Common myeloid progenitor, CD34-positive (primary cell): ENCODE measurements at regions not wholly inside any gene's neighbourhood (a gene's known extent, or its start where the extent isn't known, plus 50 kb on each side); places are given as distances from the start of the nearest gene placed in this dataset.
A peak's percentile ranks its signal among the peaks of the same experiment; 100 is the strongest.
"Not testable (repeated sequence)": the region's sequence is repeated elsewhere in the genome, so short reads cannot be mapped to it uniquely, and the experiment has no call there.

Experiments
- CTCF ChIA-PET: fragments of 350-600 bp; sonication (Branson Sonifier 250); formaldehyde crosslinking; loops from one replicate; lab custom pipeline; 2021; ENCODE audit warnings: antibody characterized with exemption; lab: Charles Lee
- POLR2A ChIA-PET: fragments of 350-600 bp; sonication (Branson Sonifier 250); formaldehyde crosslinking; loops from one replicate; lab custom pipeline; 2021; ENCODE audit warnings: antibody characterized with exemption; lab: Charles Lee
- DNase-seq, 3 donors: peaks; one replicate each; pipeline versions ENCODE4 v3.0.0 to v3.0.0-alpha.2; 2013
- H3K27ac ChIP-seq, 2 experiments: 1 replicate in 1 of 2; 2 replicates in 1 of 2; pipeline ENCODE4 v1.7.0; 2013; ENCODE audit warnings: inconsistent platforms in 2 of 2, low read length in 2 of 2, mild to moderate bottlenecking in 2 of 2, low read depth in 1 of 2, moderate library complexity in 1 of 2; ENCODE audit not compliant: severe bottlenecking in 2 of 2, insufficient read depth in 1 of 2, poor library complexity in 1 of 2
- H3K27me3 ChIP-seq, 5 experiments: replicated peaks in 2 of 5; 1 replicate in 3 of 5; 2 replicates in 2 of 5; pipeline versions ENCODE4 v1.6.1 to v1.7.0; 2013; ENCODE audit warnings: low read length in 4 of 5, mild to moderate bottlenecking in 2 of 5, moderate library complexity in 2 of 5, inconsistent platforms in 1 of 5; ENCODE audit not compliant: insufficient read depth in 5 of 5, control insufficient read depth in 4 of 5
- H3K36me3 ChIP-seq, 4 experiments: 1 replicate in 2 of 4; 2 replicates in 2 of 4; pipeline versions ENCODE4 v1.6.1 to v1.7.0; 2013; ENCODE audit warnings: low read length in 3 of 4, control low read depth in 1 of 4, mild to moderate bottlenecking in 1 of 4; ENCODE audit not compliant: control insufficient read depth in 4 of 4, insufficient read depth in 4 of 4
- H3K4me1 ChIP-seq, 4 experiments: 1 replicate in 3 of 4; 2 replicates in 1 of 4; pipeline versions ENCODE4 v1.6.1 to v1.7.1; 2013; ENCODE audit warnings: low read length in 3 of 4, mild to moderate bottlenecking in 3 of 4, control low read depth in 1 of 4, inconsistent platforms in 1 of 4, moderate library complexity in 1 of 4; ENCODE audit not compliant: control insufficient read depth in 4 of 4, insufficient read depth in 4 of 4; ENCODE audit errors: control extremely low read depth in 1 of 4
- H3K4me3 ChIP-seq, 7 experiments: 1 replicate in 4 of 7; 2 replicates in 3 of 7; pipeline versions ENCODE4 v1.5.1 to v1.7.0; 2013; ENCODE audit warnings: mild to moderate bottlenecking in 7 of 7, low read length in 6 of 7, moderate library complexity in 6 of 7, inconsistent platforms in 2 of 7, low read depth in 2 of 7, control low read depth in 1 of 7; ENCODE audit not compliant: insufficient read depth in 4 of 7, control insufficient read depth in 1 of 7; ENCODE audit errors: extremely low read depth in 1 of 7
- H3K9me3 ChIP-seq, 5 experiments: 1 replicate in 4 of 5; 2 replicates in 1 of 5; pipeline versions ENCODE4 v1.6.1 to v1.7.1; 2013; ENCODE audit warnings: low read length in 4 of 5, mild to moderate bottlenecking in 2 of 5, inconsistent platforms in 1 of 5, low read depth in 1 of 5, moderate library complexity in 1 of 5; ENCODE audit not compliant: control insufficient read depth in 4 of 5, insufficient read depth in 2 of 5; ENCODE audit errors: control extremely low read depth in 1 of 5
- WGBS: methylation state at CpG from one replicate; pipeline ENCODE4 v1.1.5; 2013; ENCODE audit not compliant: insufficient coverage; 5-methylcytosine and 5-hydroxymethylcytosine counted together

DNA sequence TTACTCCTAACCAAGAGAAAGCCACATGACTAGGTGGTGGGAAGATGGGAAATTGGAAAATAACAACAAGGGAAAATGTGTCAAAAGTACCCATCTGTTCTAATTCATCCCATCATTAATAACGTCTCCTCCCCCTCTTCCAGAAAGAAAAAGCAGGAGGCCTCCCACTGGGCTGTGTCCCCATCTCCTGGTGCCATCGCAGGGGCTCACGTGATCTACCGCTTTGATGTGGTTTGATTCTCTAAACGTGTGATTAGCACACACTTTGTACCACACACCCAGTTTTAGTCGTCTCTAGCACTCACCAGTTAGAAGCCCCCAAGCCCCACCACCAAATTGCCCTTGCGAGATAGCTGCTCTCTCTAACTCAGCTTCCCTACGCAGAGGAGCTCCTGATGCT, 353.6 kb downstream of the RRAGC start:
- no peak overlapping the region for H3K4me3 ChIP-seq
- ChIA-PET POLR2A (no interaction called here), CTCF (no interaction called here)
- no peaks in the 10 kb centered on the region for H3K4me1 ChIP-seq
- no peaks in the 10 kb centered on the region for H3K36me3 ChIP-seq
- no peaks in the 10 kb centered on the region for H3K9me3 ChIP-seq
- peaks cover 11 to 71% (median 13%) of the 10 kb centered on the region in 5 experiments for H3K27me3 ChIP-seq
- H3K27ac ChIP-seq, result no peak overlapping the region
- DNase-seq, result no peak
- 57% methylated on average over 5 of the region's 8 CpGs for WGBS

DNA sequence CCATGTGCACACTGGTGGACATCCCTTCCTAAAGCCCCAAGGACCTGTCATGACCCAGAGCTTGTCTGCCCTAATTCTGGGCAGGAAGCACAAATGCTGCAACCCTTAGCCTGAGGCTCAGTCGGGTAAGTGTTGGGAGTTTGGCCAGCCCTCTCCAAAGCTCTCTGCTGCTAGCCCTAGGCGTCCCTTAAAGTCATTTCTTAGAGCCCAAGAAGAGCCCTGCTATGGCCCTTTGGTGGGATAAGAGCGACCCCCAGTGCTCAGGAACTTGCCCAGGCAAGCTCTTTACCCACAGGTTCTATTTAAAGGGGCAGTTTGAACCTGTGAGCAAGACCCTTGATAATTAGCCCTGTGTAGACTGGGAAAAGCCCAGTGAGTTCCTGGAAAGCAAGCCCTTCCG, 356.8 kb downstream of the RRAGC start:
- CTCF ChIA-PET, result no interaction called here
- 48% methylated on average over 3 of the region's 4 CpGs for WGBS
- Histone ChIP-seq H3K4me3 (no peak overlapping the region), H3K4me1 (no peaks in the 10 kb centered on the region), H3K9me3 (no peaks in the 10 kb centered on the region), H3K36me3 (no peaks in the 10 kb centered on the region), H3K27ac (no peak overlapping the region), H3K27me3 (peaks cover 6 to 61% (median 15%) of the 10 kb centered on the region in 5 experiments)
- POLR2A ChIA-PET, result no interaction called here
- DNase-seq, result peak; percentile 12 to 24 (median 23)

DNA sequence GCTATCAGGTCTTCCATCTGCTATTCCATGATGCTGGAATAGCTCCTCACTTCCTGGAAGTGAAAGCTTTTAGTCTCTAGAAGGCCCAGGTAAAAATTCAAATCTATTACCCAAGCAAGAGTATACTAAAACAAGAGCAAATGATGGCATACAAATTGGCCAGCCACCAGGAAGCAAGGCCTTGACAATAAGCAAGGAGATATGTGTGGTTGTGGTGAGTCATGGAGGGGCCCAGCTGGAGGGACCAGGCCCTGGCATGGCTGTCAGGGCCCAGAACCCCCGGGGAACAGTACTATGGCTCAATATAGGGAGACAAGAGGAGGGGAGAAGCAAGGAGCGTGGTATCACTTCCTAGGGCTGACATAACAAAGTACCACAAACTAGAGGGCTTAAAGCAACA, 358.7 kb downstream of the RRAGC start:
- ChIA-PET POLR2A (no interaction called here), CTCF (no interaction called here)
- Histone ChIP-seq H3K4me1 (no peaks in the 10 kb centered on the region), H3K4me3 (no peak overlapping the region), H3K9me3 (no peaks in the 10 kb centered on the region), H3K27me3 (peaks cover 2 to 62% (median 12%) of the 10 kb centered on the region in 5 experiments), H3K36me3 (no peaks in the 10 kb centered on the region), H3K27ac (no peak overlapping the region)
- DNase-seq, result no peak
- 83% methylated on average over 1 of the region's 2 CpGs for WGBS

DNA sequence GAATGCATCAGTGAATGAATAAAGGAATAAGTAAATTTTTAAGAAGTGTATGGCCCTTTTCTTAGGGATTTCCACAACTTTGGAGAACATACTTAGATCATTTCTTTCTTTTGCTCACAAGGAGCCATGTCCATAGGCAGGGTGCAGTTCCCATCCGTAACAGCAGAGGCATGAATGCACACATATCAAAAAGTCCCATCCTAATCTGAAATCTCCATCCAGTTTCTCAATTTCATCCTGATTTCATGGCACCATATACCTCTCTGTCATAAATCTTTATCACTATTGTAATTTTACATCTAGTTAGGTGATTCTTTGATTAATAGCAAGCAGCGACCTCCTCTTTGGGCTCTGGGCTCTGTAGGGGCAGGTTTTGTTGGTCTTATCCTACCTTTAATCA, 359.2 kb downstream of the RRAGC start:
- ChIA-PET POLR2A (no interaction called here), CTCF (no interaction called here)
- H3K27me3 ChIP-seq, result peaks cover 2 to 58% (median 11%) of the 10 kb centered on the region in 5 experiments
- no peak overlapping the region for H3K27ac ChIP-seq
- H3K4me1 ChIP-seq, result no peaks in the 10 kb centered on the region
- WGBS, result 80% methylated on average over 1 of the region's 2 CpGs
- no peaks in the 10 kb centered on the region for H3K9me3 ChIP-seq
- no peaks in the 10 kb centered on the region for H3K36me3 ChIP-seq
- peak; percentile 6 to 17 (median 10) for DNase-seq
- no peak overlapping the region for H3K4me3 ChIP-seq

DNA sequence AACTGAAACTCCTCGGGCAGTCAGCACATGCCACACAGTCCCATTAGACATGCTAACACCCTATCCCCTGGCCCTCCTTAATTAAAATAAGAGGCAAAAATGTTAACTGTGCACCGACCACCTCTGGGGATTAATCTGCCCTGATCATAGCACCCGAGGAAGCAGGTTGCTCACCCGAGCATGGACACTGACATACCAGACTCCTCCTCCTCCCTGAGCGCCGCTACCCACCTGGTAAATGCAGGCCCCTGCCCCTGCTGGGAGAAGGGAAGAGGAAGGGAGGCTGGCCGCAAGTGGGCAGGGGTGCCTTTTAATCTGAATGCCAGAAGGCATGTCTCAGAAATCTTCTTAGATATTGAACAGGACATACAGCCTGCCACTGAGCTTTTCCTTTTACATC, 360.9 kb downstream of the RRAGC start:
- Histone ChIP-seq H3K4me1 (no peaks in the 10 kb centered on the region), H3K4me3 (no peak overlapping the region), H3K27me3 (peaks cover 2 to 50% (median 6%) of the 10 kb centered on the region in 5 experiments), H3K36me3 (no peaks in the 10 kb centered on the region), H3K27ac (no peak overlapping the region), H3K9me3 (no peaks in the 10 kb centered on the region)
- DNase-seq, result no peak
- WGBS, result 26% methylated on average over 4 of the region's 7 CpGs
- ChIA-PET POLR2A (no interaction called here), CTCF (interaction anchor here (1.0 kb wide), 1 partner anchor 8 kb away, joined by 7 read pairs; no protein-coding TSS in a partner anchor)

DNA sequence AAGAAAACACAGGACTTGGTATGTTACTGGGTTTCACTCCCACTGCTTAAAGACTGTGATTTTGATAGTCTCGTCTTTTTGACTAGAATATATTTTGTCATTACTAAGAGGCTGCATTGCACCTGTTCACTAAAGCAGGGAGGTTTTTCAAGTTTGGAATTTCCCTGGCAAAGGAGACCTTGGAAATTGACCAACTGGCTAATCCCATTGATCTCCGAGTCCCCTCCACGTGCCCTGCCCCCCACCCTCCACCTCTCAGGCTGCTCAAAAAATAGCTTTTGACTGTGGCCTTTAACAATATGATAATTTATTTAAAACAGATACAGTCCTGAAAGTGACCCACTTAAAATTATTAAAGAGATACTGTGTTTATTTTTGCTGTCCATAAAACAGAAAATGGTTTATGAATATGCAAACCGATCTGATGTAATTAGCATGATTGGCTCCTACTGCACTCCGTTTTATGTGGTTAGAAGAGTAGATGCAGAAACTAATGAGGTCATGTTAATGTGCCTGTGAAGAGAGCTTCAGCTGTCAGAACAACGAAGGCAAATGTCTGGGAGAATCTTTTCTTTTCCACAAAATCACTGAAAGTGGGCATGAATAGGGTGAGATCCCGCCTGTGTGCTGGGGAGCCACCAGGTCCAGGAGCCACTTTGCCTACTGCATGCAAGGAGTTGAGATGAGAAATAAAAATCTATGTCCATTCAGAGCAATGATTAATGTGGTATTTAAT, 361.5 kb downstream of the RRAGC start:
- Histone ChIP-seq H3K4me1 (no peaks in the 10 kb centered on the region), H3K27ac (no peak overlapping the region), H3K9me3 (no peaks in the 10 kb centered on the region), H3K4me3 (no peak overlapping the region), H3K27me3 (peaks cover 2 to 44% (median 6%) of the 10 kb centered on the region in 5 experiments), H3K36me3 (no peaks in the 10 kb centered on the region)
- CTCF ChIA-PET, result interaction anchor here (1.3 kb wide), 1 partner anchor 334 kb away, joined by 3 read pairs; no protein-coding TSS in a partner anchor
- no peak for DNase-seq
- POLR2A ChIA-PET, result no interaction called here
- WGBS, result 87% methylated on average over 4 of the region's 7 CpGs

DNA sequence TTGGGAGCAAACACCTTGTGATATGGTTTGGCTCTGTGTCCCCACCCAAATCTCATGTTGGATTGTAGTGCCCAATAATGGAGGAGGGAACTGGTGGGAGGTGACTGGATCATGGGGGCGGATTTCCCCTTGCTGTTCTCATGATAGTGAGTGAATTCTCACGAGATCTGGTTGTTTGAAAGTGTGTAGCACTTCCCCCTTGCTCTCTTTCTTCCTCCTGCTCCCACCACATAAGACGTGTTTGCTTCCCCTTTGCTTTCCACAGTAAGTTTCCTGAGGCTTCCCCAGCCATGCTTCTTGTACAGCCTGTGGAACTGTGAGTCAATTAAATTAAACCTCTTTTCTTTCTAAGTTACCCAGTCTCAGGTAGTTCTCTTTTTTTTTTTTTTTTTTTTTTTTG, 366.3 kb downstream of the RRAGC start:
- H3K4me3 ChIP-seq, H3K27ac ChIP-seq, POLR2A ChIA-PET, CTCF ChIA-PET, H3K36me3 ChIP-seq, H3K4me1 ChIP-seq, H3K9me3 ChIP-seq: not testable (repeated sequence)
- WGBS, result 9% methylated on average over 1 of the region's 3 CpGs
- peak in 1 of 3 donors; percentile 23 for DNase-seq
- H3K27me3 ChIP-seq, result peaks cover 0 to 30% (median 5%) of the 10 kb centered on the region in 5 experiments
